Parathyroid adenoma (tissue), 2 donors: ENCODE measurements at regions not wholly inside any gene's neighbourhood (a gene's known extent, or its start where the extent isn't known, plus 50 kb on each side); places are given as distances from the start of the nearest gene placed in this dataset.

ENCODE experiments used
- H2AFZ ChIP-seq: fragments of 300-600 bp; sonication (generic); one replicate; pipeline ENCODE4 v1.7.0; 2017; ENCODE audit warnings: antibody characterized with exemption, mild to moderate bottlenecking
- H3K27ac ChIP-seq: fragments of 300-600 bp; sonication (generic); one replicate; pipeline ENCODE4 v1.7.0; 2017
- H3K27me3 ChIP-seq: fragments of 300-600 bp; sonication (generic); one replicate; pipeline ENCODE4 v1.7.0; 2017; ENCODE audit warnings: low read length; ENCODE audit not compliant: control insufficient read depth, insufficient read depth
- H3K36me3 ChIP-seq: fragments of 300-600 bp; sonication (generic); one replicate; pipeline ENCODE4 v1.7.0; 2017; ENCODE audit warnings: low read length; ENCODE audit not compliant: control insufficient read depth, insufficient read depth
- H3K4me1 ChIP-seq: fragments of 300-600 bp; sonication (generic); one replicate; pipeline ENCODE4 v1.7.0; 2017; ENCODE audit warnings: control low read depth
- H3K4me2 ChIP-seq: fragments of 300-600 bp; sonication (generic); one replicate; pipeline ENCODE4 v1.7.0; 2017; ENCODE audit warnings: low read length
- H3K4me3 ChIP-seq: fragments of 300-600 bp; sonication (generic); one replicate; pipeline ENCODE4 v1.7.0; 2017; ENCODE audit warnings: low read depth, low read length
- H3K79me2 ChIP-seq: fragments of 300-600 bp; sonication (generic); one replicate; pipeline ENCODE4 v1.7.0; 2017; ENCODE audit warnings: control low read depth
- H3K9ac ChIP-seq: fragments of 300-600 bp; sonication (generic); one replicate; pipeline ENCODE4 v1.7.0; 2017; ENCODE audit warnings: mild to moderate bottlenecking
- H3K9me3 ChIP-seq: fragments of 300-600 bp; sonication (generic); one replicate; pipeline ENCODE4 v1.7.0; 2017; ENCODE audit warnings: low read length; ENCODE audit not compliant: control insufficient read depth
- TF ChIP-seq, protein P1 (sequence below): fragments of 300-600 bp; sonication (generic); IDR thresholded peaks from one replicate; pipeline ENCODE4 v1.7.0; 2017; ENCODE audit warnings: antibody characterized with exemption, mild to moderate bottlenecking
- donor health status: primary hyperparathyroidism.

DNA sequence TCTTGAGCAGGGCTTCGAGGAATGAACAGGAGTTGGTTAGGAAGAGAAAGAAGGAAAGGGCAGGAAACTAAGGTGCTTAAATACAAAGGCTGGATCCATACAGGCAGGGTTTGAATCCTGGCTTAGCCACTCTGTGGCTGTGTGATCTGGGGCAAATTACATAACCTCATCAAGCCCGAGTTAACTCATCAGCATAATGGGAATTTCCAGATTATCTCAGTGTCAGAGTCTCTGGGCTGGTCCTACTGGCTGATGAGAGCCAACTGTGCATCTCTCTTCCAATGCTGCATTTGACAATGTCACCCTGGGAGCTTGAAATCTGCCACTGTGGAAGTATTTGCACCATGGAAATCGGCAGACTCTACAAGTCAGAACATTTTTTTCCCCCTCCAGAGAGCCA is 83.8 kb upstream of the SLC6A6 start:
- H3K36me3 ChIP-seq: no peaks in the 10 kb centered on the region
- TF ChIP-seq, protein P1, sequence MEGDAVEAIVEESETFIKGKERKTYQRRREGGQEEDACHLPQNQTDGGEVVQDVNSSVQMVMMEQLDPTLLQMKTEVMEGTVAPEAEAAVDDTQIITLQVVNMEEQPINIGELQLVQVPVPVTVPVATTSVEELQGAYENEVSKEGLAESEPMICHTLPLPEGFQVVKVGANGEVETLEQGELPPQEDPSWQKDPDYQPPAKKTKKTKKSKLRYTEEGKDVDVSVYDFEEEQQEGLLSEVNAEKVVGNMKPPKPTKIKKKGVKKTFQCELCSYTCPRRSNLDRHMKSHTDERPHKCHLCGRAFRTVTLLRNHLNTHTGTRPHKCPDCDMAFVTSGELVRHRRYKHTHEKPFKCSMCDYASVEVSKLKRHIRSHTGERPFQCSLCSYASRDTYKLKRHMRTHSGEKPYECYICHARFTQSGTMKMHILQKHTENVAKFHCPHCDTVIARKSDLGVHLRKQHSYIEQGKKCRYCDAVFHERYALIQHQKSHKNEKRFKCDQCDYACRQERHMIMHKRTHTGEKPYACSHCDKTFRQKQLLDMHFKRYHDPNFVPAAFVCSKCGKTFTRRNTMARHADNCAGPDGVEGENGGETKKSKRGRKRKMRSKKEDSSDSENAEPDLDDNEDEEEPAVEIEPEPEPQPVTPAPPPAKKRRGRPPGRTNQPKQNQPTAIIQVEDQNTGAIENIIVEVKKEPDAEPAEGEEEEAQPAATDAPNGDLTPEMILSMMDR: no peak
- H3K79me2 ChIP-seq: no peaks in the 10 kb centered on the region
- H3K4me2 ChIP-seq: no peak overlapping the region
- no peak overlapping the region for H3K4me3 ChIP-seq
- no peaks in the 10 kb centered on the region for H3K9me3 ChIP-seq
- no peak overlapping the region for H2AFZ ChIP-seq
- no peaks in the 10 kb centered on the region for H3K4me1 ChIP-seq
- H3K27ac ChIP-seq: no peak overlapping the region
- H3K27me3 ChIP-seq: no peaks in the 10 kb centered on the region
- H3K9ac ChIP-seq: no peak overlapping the region

- H3K27me3 ChIP-seq: no peaks in the 10 kb centered on the region
- no peak overlapping the region for H3K4me2 ChIP-seq
- no peaks in the 10 kb centered on the region for H3K79me2 ChIP-seq
- no peaks in the 10 kb centered on the region for H3K36me3 ChIP-seq
- H3K9me3 ChIP-seq: no peaks in the 10 kb centered on the region
- H3K27ac ChIP-seq: no peak overlapping the region
- H2AFZ ChIP-seq: no peak overlapping the region
- no peak overlapping the region for H3K9ac ChIP-seq
- TF ChIP-seq, protein P1: no peak
- no peak overlapping the region for H3K4me3 ChIP-seq
- H3K4me1 ChIP-seq: no peaks in the 10 kb centered on the region
These were observed 82.7 kb upstream of the SLC6A6 start for GRCh38 chr3:14319654-14320182.

DNA sequence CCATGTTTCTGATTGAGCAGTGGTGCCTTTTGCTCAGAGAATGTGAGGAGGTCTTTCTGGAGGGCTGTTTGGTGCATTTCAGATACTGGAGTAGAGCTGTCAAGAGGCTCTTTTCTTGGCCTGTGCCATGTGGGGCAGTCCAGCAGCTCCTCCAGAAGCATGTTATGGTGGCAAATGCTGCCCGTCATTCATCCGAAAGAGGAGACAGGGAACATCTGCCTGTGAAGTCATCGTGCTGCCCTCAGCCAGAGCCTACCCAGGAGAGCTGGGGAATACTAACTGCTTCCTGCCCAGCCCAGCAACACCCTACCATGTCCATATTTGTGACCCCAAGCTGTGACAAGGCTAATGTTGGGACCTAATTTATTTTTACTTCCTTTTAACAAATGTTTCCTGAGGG is 82.2 kb upstream of the SLC6A6 start:
- H3K27me3 ChIP-seq: no peaks in the 10 kb centered on the region
- no peaks in the 10 kb centered on the region for H3K36me3 ChIP-seq
- H3K4me1 ChIP-seq: no peaks in the 10 kb centered on the region
- H2AFZ ChIP-seq: no peak overlapping the region
- no peak overlapping the region for H3K27ac ChIP-seq
- no peak overlapping the region for H3K9ac ChIP-seq
- H3K9me3 ChIP-seq: no peaks in the 10 kb centered on the region
- no peaks in the 10 kb centered on the region for H3K79me2 ChIP-seq
- H3K4me2 ChIP-seq: no peak overlapping the region
- TF ChIP-seq, protein P1: no peak
- H3K4me3 ChIP-seq: no peak overlapping the region

GRCh38 chr3:14322001-14322400 is 80.4 kb upstream of the SLC6A6 start:
- no peak overlapping the region for H3K4me2 ChIP-seq
- H3K36me3 ChIP-seq: no peaks in the 10 kb centered on the region
- H3K9ac ChIP-seq: no peak overlapping the region
- no peak overlapping the region for H3K4me3 ChIP-seq
- no peaks in the 10 kb centered on the region for H3K27me3 ChIP-seq
- H3K79me2 ChIP-seq: no peaks in the 10 kb centered on the region
- no peak overlapping the region for H3K27ac ChIP-seq
- TF ChIP-seq, protein P1: no peak
- no peak overlapping the region for H2AFZ ChIP-seq
- H3K4me1 ChIP-seq: no peaks in the 10 kb centered on the region
- no peaks in the 10 kb centered on the region for H3K9me3 ChIP-seq

DNA sequence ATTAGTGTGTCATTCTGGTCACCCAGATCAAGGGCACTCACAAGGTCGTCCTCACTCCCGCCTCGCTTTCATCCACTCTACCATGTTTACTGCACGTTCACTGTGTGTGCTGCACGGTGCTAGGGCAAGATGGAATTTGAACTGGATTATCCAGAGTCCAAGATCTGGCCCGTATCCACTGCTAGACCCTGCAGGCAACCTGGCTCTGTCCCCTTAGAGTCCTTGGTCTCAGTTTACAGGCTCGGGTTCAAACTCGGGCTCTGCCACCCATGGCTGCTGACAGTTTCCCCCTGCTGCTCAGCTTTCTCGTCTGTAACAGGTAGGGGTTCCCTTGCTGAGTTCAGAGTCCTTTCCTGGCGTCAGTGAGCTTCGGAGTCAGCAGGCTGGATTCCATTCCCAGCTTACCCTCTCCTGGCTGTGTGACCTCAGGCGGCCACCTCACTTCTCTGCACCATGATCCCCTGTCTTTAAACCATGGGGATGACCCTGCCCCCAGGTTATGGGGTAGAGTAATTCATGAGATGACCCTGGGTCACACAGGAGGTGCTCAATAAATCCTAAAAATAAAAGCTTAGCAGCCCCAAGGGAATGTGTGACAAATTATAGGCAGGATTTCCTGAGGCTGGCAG is 79.6 kb upstream of the SLC6A6 start:
- H3K4me3 ChIP-seq: no peak overlapping the region
- H3K79me2 ChIP-seq: no peaks in the 10 kb centered on the region
- H3K27me3 ChIP-seq: no peaks in the 10 kb centered on the region
- TF ChIP-seq, protein P1: no peak
- no peak overlapping the region for H3K9ac ChIP-seq
- H3K4me1 ChIP-seq: no peaks in the 10 kb centered on the region
- H3K36me3 ChIP-seq: no peaks in the 10 kb centered on the region
- H3K4me2 ChIP-seq: no peak overlapping the region
- H3K27ac ChIP-seq: peak overlapping the region; percentile 16
- no peak overlapping the region for H2AFZ ChIP-seq
- no peaks in the 10 kb centered on the region for H3K9me3 ChIP-seq
